Progenitor cell of endocrine pancreas (in vitro differentiated cells): ENCODE measurements at regions not wholly inside any gene's neighbourhood (a gene's known extent, or its start where the extent isn't known, plus 50 kb on each side); places are given as distances from the start of the nearest gene placed in this dataset.

Experiments
- DNase-seq: peaks from one replicate; pipeline ENCODE4 v3.0.0; 2021; ENCODE audit warnings: low spot score; ENCODE audit not compliant: unreplicated experiment
- H3K27ac Mint-ChIP-seq: 2 replicates; pipeline ENCODE4 v1.8.0; 2021; ENCODE audit warnings: mild to moderate bottlenecking, moderate library complexity, mixed read lengths
- H3K27me3 Mint-ChIP-seq: 2 replicates; pipeline ENCODE4 v1.8.0; 2021; ENCODE audit warnings: mixed read lengths
- H3K36me3 Mint-ChIP-seq: 2 replicates; pipeline ENCODE4 v1.8.0; 2022; ENCODE audit warnings: mixed read lengths; ENCODE audit not compliant: insufficient read depth
- H3K4me1 Mint-ChIP-seq: 2 replicates; pipeline ENCODE4 v1.8.0; 2021; ENCODE audit warnings: low read depth, mixed read lengths
- H3K4me3 Mint-ChIP-seq: 2 replicates; pipeline ENCODE4 v1.8.0; 2021; ENCODE audit warnings: low read depth, mild to moderate bottlenecking, moderate library complexity, mixed read lengths
- H3K9me3 Mint-ChIP-seq: 2 replicates; pipeline ENCODE4 v1.8.0; 2021; ENCODE audit warnings: low read depth, mixed read lengths
- CTCF ChIP-seq: fragments of 200-600 bp; sonication (generic); IDR thresholded peaks from one replicate; pipeline ENCODE4 v1.5.0; 2021; ENCODE audit warnings: antibody characterized with exemption, mild to moderate bottlenecking; ENCODE audit not compliant: unreplicated experiment

GRCh38 chrX:134162032-134162431, 75.0 kb upstream of the CCDC160 start:
- Mint-ChIP-seq H3K4me3 (no peak overlapping the region), H3K4me1 (no peaks in the 10 kb centered on the region), H3K9me3 (peaks cover 13% of the 10 kb centered on the region), H3K27ac (no peak overlapping the region), H3K36me3 (no peaks in the 10 kb centered on the region), H3K27me3 (no peaks in the 10 kb centered on the region)
- DNase-seq: no peak
- no peak for TF ChIP-seq CTCF

- no peaks in the 10 kb centered on the region for H3K27me3 Mint-ChIP-seq
- no peak for DNase-seq
- no peak overlapping the region for H3K27ac Mint-ChIP-seq
- H3K36me3 Mint-ChIP-seq: peaks cover 2% of the 10 kb centered on the region
- TF ChIP-seq CTCF: no peak
- H3K9me3 Mint-ChIP-seq: peaks cover 8% of the 10 kb centered on the region
- no peak overlapping the region for H3K4me3 Mint-ChIP-seq
- H3K4me1 Mint-ChIP-seq: no peaks in the 10 kb centered on the region
Measured at GRCh38 chrX:134163836-134164235, 73.1 kb upstream of the CCDC160 start.

- Mint-ChIP-seq H3K4me1 (no peaks in the 10 kb centered on the region), H3K4me3 (no peak overlapping the region), H3K27ac (no peak overlapping the region), H3K9me3 (peaks cover 8% of the 10 kb centered on the region), H3K36me3 (peaks cover 4% of the 10 kb centered on the region), H3K27me3 (peaks cover 3% of the 10 kb centered on the region)
- no peak for DNase-seq
- TF ChIP-seq CTCF: no peak
Measured at GRCh38 chrX:134167591-134168203, 69.3 kb upstream of the CCDC160 start.

- peaks cover 4% of the 10 kb centered on the region for H3K36me3 Mint-ChIP-seq
- H3K9me3 Mint-ChIP-seq: peaks cover 4% of the 10 kb centered on the region
- peaks cover 3% of the 10 kb centered on the region for H3K27me3 Mint-ChIP-seq
- no peak for TF ChIP-seq CTCF
- H3K27ac Mint-ChIP-seq: peak overlapping the region; percentile 34
- H3K4me1 Mint-ChIP-seq: peaks cover 9% of the 10 kb centered on the region
- DNase-seq: peak; percentile 21
- peak overlapping the region; percentile 84 for H3K4me3 Mint-ChIP-seq
Measured at GRCh38 chrX:134171661-134172587, 65.1 kb upstream of the CCDC160 start.

- TF ChIP-seq CTCF: no peak
- Mint-ChIP-seq H3K27me3 (peaks cover 3% of the 10 kb centered on the region), H3K36me3 (peaks cover 2% of the 10 kb centered on the region), H3K4me3 (peak overlapping the region; percentile 84), H3K27ac (peak overlapping the region; percentile 81), H3K9me3 (peaks cover 4% of the 10 kb centered on the region), H3K4me1 (peaks cover 9% of the 10 kb centered on the region)
- peak; percentile 12 for DNase-seq
Measured at GRCh38 chrX:134172588-134173259, 64.3 kb upstream of the CCDC160 start.
